Cardiac septum (tissue), 1 donor: ENCODE measurements at regions not wholly inside any gene's neighbourhood (a gene's known extent, or its start where the extent isn't known, plus 50 kb on each side); places are given as distances from the start of the nearest gene placed in this dataset.

ENCODE experiments used
- DNase-seq: peaks from one replicate; pipeline ENCODE4 v3.0.0-alpha.2; 2020; ENCODE audit warnings: low spot score
- intact Hi-C: fragments of 100-400 bp; cut with DNase I; formaldehyde crosslinking; loops from one replicate; pipeline ENCODE4 v1.14.0; 2022
- donor health status: DM: no; HTN: no; CAD: no.

GRCh38 chr12:28601570-28602058 is 411.4 kb downstream of the CCDC91 start:
- intact Hi-C loops = no loop called here
- no peak for DNase-seq

- intact Hi-C loops = no loop called here
- DNase-seq = no peak
Observed at GRCh38 chr12:28602786-28603185, 412.5 kb downstream of the CCDC91 start.

- no peak for DNase-seq
- intact Hi-C loops = no loop called here
Observed at GRCh38 chr12:28603239-28603638, 413.0 kb downstream of the CCDC91 start.

- no peak for DNase-seq
- intact Hi-C loops = no loop called here
Observed at GRCh38 chr12:28603801-28604200, 413.5 kb downstream of the CCDC91 start.

GRCh38 chr12:28604240-28604639 is 414.0 kb downstream of the CCDC91 start:
- intact Hi-C loops = no loop called here
- DNase-seq = no peak

GRCh38 chr12:28606967-28607557 is 416.8 kb downstream of the CCDC91 start:
- intact Hi-C loops = no loop called here
- no peak for DNase-seq

- intact Hi-C loops = no loop called here
- no peak for DNase-seq
Observed at GRCh38 chr12:28610401-28611114, 420.3 kb downstream of the CCDC91 start.

GRCh38 chr12:28611115-28611435 is 420.8 kb downstream of the CCDC91 start:
- no peak for DNase-seq

GRCh38 chr12:28611449-28611848 is 421.2 kb downstream of the CCDC91 start:
- intact Hi-C loops = no loop called here
- DNase-seq = no peak

More at GRCh38 chr12:28611115-28611435, 420.8 kb downstream of the CCDC91 start:
- intact Hi-C loops = no loop called here

- no peak for DNase-seq
- intact Hi-C loops = no loop called here
Observed at GRCh38 chr12:28618171-28618570, 427.9 kb downstream of the CCDC91 start.

GRCh38 chr12:28618772-28619171 is 428.5 kb downstream of the CCDC91 start:
- no peak for DNase-seq
- intact Hi-C loops = no loop called here

GRCh38 chr12:28620281-28620680 is 430.0 kb downstream of the CCDC91 start:
- no peak for DNase-seq
- intact Hi-C loops = no loop called here

GRCh38 chr12:28622406-28622805 is 432.1 kb downstream of the CCDC91 start:
- intact Hi-C loops = no loop called here
- no peak for DNase-seq

- intact Hi-C loops = no loop called here
- no peak for DNase-seq
Observed at GRCh38 chr12:28626504-28626903, 436.2 kb downstream of the CCDC91 start.

GRCh38 chr12:28629691-28630090 is 439.4 kb downstream of the CCDC91 start:
- no peak for DNase-seq
- intact Hi-C loops = no loop called here

- intact Hi-C loops = no loop called here
- no peak for DNase-seq
Observed at GRCh38 chr12:28631831-28632230, 441.6 kb downstream of the CCDC91 start.

- DNase-seq = no peak
- intact Hi-C loops = no loop called here
Observed at GRCh38 chr12:28640519-28640918, 450.3 kb downstream of the CCDC91 start.

GRCh38 chr12:28645436-28645835 is 455.2 kb downstream of the CCDC91 start:
- intact Hi-C loops = no loop called here
- no peak for DNase-seq

GRCh38 chr12:28645891-28646290 is 455.6 kb downstream of the CCDC91 start:
- no peak for DNase-seq
- intact Hi-C loops = no loop called here

- intact Hi-C loops = no loop called here
- DNase-seq = no peak
Observed at GRCh38 chr12:28650906-28651305, 460.6 kb downstream of the CCDC91 start.

- intact Hi-C loops = no loop called here
- no peak for DNase-seq
Observed at GRCh38 chr12:28652239-28652638, 462.0 kb downstream of the CCDC91 start.

- intact Hi-C loops = no loop called here
- DNase-seq = no peak
Observed at GRCh38 chr12:28681980-28682379, 467.1 kb upstream of the FAR2 start.
